K562 (cell line): ENCODE measurements at regions not wholly inside any gene's neighbourhood (a gene's known extent, or its start where the extent isn't known, plus 50 kb on each side); places are given as distances from the start of the nearest gene placed in this dataset.

Experiments
- JUND ChIP-seq, 2 experiments: IDR thresholded peaks; 2 replicates in 1 of 2; 3 replicates in 1 of 2; pipeline ENCODE4 v1.6.1; 2011; ENCODE audit warnings: borderline replicate concordance in 2 of 2, low read depth in 2 of 2, low read length in 2 of 2, improper control_type of control experiment in 1 of 2, missing biosample characterization in 1 of 2, missing genetic modification characterization in 1 of 2, missing genetic modification reagents in 1 of 2
- KLF16 ChIP-seq: IDR thresholded peaks from 2 replicates; pipeline ENCODE4 v1.6.1; 2016; ENCODE audit warnings: antibody characterized with exemption
- POLR2A ChIP-seq: fragments of 450-650 bp; conservative IDR thresholded peaks from 2 replicates; pipeline ENCODE4 v1.6.1; 2016
- TF ChIP-seq, protein P1 (sequence below), 3 experiments: IDR thresholded peaks in 2 of 3; conservative IDR thresholded peaks in 1 of 3; 2 replicates each; pipeline ENCODE4 v1.5.1; 2011 to 2012; ENCODE audit warnings: low read length in 3 of 3, mild to moderate bottlenecking in 3 of 3, control low read depth in 2 of 3, improper control_type of control experiment in 1 of 3, inconsistent platforms in 1 of 3, low read depth in 1 of 3, mixed read lengths in 1 of 3, moderate library complexity in 1 of 3; ENCODE audit not compliant: insufficient read depth in 2 of 3
- TF ChIP-seq, protein P2 (sequence below): fragments of 450-650 bp; IDR thresholded peaks from 2 replicates; pipeline ENCODE4 v1.6.1; 2016
- TF ChIP-seq, protein P3 (sequence below): fragments of 250-450 bp; sonication (Bioruptor Pico); IDR thresholded peaks from 2 replicates; pipeline ENCODE4 v1.5.0; 2022; ENCODE audit warnings: mild to moderate bottlenecking

DNA sequence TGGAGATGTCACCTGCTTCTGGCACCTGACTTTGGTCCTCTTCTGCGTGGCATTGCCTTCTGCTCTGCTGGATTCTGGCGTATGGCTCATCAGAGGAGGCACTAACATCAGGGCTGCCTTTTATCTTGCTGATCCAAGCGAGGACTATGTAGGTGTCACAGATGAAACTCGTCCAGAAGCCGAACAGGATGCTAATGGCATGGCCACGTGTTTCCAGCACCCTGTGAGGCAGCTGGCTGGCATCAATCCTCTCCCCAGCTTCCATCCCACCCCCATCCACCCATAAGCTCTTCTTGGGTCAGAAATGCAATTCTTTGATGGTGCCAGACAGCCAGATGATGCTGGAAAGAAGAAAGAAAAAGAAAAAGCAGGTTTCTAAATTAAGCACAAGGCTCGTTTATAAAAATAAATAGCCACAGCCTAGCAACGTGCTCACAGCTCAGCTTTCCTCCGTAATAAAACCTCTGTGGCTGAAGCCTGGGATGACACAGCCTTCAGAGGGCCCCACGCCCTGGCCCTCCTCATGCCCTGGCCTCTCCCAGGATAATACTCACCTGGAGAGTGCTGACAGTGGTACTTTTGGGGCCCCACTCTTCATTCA lies 212.9 kb upstream of the SERP2 start:
- TF ChIP-seq, protein P1, sequence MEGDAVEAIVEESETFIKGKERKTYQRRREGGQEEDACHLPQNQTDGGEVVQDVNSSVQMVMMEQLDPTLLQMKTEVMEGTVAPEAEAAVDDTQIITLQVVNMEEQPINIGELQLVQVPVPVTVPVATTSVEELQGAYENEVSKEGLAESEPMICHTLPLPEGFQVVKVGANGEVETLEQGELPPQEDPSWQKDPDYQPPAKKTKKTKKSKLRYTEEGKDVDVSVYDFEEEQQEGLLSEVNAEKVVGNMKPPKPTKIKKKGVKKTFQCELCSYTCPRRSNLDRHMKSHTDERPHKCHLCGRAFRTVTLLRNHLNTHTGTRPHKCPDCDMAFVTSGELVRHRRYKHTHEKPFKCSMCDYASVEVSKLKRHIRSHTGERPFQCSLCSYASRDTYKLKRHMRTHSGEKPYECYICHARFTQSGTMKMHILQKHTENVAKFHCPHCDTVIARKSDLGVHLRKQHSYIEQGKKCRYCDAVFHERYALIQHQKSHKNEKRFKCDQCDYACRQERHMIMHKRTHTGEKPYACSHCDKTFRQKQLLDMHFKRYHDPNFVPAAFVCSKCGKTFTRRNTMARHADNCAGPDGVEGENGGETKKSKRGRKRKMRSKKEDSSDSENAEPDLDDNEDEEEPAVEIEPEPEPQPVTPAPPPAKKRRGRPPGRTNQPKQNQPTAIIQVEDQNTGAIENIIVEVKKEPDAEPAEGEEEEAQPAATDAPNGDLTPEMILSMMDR (IDR thresholded peaks at IDR 0.05 in 2 of 3, conservative IDR thresholded peaks at IDR 0.05 in 1 of 3; ENCODE audit: insufficient read depth in 2 of 3, low read depth in 1 of 3, low read length in 3 of 3), result no peak
- no peak for TF ChIP-seq POLR2A
- TF ChIP-seq JUND (IDR thresholded peaks at IDR 0.05; ENCODE audit: borderline replicate concordance, low read depth, low read length), result no peak
- no peak for TF ChIP-seq JUND (tag; IDR thresholded peaks at IDR 0.05; ENCODE audit: borderline replicate concordance, low read depth, low read length)
- TF ChIP-seq, protein P2, sequence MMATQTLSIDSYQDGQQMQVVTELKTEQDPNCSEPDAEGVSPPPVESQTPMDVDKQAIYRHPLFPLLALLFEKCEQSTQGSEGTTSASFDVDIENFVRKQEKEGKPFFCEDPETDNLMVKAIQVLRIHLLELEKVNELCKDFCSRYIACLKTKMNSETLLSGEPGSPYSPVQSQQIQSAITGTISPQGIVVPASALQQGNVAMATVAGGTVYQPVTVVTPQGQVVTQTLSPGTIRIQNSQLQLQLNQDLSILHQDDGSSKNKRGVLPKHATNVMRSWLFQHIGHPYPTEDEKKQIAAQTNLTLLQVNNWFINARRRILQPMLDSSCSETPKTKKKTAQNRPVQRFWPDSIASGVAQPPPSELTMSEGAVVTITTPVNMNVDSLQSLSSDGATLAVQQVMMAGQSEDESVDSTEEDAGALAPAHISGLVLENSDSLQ, result no peak
- TF ChIP-seq KLF16, result no peak
- TF ChIP-seq, protein P3, sequence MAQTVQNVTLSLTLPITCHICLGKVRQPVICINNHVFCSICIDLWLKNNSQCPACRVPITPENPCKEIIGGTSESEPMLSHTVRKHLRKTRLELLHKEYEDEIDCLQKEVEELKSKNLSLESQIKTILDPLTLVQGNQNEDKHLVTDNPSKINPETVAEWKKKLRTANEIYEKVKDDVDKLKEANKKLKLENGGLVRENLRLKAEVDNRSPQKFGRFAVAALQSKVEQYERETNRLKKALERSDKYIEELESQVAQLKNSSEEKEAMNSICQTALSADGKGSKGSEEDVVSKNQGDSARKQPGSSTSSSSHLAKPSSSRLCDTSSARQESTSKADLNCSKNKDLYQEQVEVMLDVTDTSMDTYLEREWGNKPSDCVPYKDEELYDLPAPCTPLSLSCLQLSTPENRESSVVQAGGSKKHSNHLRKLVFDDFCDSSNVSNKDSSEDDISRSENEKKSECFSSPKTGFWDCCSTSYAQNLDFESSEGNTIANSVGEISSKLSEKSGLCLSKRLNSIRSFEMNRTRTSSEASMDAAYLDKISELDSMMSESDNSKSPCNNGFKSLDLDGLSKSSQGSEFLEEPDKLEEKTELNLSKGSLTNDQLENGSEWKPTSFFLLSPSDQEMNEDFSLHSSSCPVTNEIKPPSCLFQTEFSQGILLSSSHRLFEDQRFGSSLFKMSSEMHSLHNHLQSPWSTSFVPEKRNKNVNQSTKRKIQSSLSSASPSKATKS (CRISPR knock-in tag), result no peak
